ENCODE measurements at regions not wholly inside any gene's neighbourhood (a gene's known extent, or its start where the extent isn't known, plus 50 kb on each side); places are given as distances from the start of the nearest gene placed in this dataset.
"Not testable (repeated sequence)": the region's sequence is repeated elsewhere in the genome, so short reads cannot be mapped to it uniquely, and the experiment has no call there.

DNA sequence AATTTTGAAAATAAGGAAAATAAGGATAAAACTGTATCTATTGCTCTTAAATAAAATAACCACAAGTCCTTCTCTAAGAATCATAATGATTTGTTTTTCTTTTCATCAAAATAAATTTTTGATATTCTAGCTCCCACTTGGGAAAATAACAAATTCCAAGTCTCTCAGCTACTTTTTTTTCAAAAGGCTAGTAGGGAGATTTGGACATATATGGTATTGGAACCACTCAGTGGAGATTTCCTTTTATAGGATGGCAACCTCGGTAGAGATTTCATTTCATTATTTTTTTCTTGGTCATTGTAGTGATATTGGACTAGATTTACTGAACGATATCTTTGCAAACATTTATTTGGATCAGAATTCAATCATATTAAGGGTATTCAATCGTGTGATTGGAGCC lies 69.5 kb upstream of the PRKG1 start:
- 4 to 7% methylated on average over 3 of the region's 3 CpGs for WGBS, 2 donors
- DNase-seq (no peak), ATAC-seq (ENCODE audit: low FRiP score) (no peak)
- peak overlapping the region in 1 of 2 donors; percentile 99 for H3K27ac ChIP-seq (ENCODE audit: low read depth in 1 of 2, low read length in 2 of 2)
- no peaks in the 10 kb centered on the region for H3K9me3 ChIP-seq (ENCODE audit: control insufficient read depth, low read length)
- intact Hi-C loops (cut with DNase I) = loop anchor here (1.0 to 10.0 kb wide), 4 partner anchors 73 to 1208 kb away; no protein-coding TSS in a partner anchor
- no peaks in the 10 kb centered on the region for H3K36me3 ChIP-seq (ENCODE audit: control insufficient read depth in 1 of 2, insufficient read depth in 2 of 2, low read length in 1 of 2)
- H3K27me3 ChIP-seq (ENCODE audit: control insufficient read depth in 1 of 2, insufficient read depth in 2 of 2, low read length in 1 of 2) = no peaks in the 10 kb centered on the region
- H3K4me3 ChIP-seq (ENCODE audit: low read length in 2 of 2) = no peak overlapping the region
- peaks cover 9 to 12% of the 10 kb centered on the region in 2 donors for H3K4me1 ChIP-seq (ENCODE audit: control insufficient read depth in 1 of 2, insufficient read depth in 2 of 2, low read length in 2 of 2)

DNA sequence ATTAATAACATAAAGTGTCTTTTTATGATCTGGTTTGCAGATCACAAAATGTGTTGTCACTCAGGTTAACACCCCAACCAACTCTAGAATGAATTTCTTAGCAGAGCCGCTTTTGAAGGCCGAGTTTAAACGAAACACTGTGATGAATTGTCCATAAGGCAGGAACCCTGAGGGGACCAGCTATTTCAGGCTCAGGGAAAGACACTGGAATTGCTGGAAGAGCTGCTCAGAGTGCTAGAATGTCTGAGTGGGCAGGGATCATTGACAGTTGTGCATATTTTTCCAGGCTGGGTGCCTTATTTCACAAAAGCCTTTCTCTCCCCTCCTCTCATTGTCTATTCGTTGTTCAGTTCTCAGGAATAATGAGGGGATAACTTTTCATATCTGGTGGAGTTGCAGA lies 68.7 kb upstream of the PRKG1 start:
- Histone ChIP-seq H3K27ac (ENCODE audit: low read depth in 1 of 2, low read length in 2 of 2) (peak overlapping the region; percentile 89 to 99), H3K9me3 (ENCODE audit: control insufficient read depth, low read length) (no peaks in the 10 kb centered on the region), H3K4me3 (ENCODE audit: low read length in 2 of 2) (peak overlapping the region in 1 of 2 donors; percentile 18), H3K36me3 (ENCODE audit: control insufficient read depth in 1 of 2, insufficient read depth in 2 of 2, low read length in 1 of 2) (no peaks in the 10 kb centered on the region), H3K27me3 (ENCODE audit: control insufficient read depth in 1 of 2, insufficient read depth in 2 of 2, low read length in 1 of 2) (no peaks in the 10 kb centered on the region), H3K4me1 (ENCODE audit: control insufficient read depth in 1 of 2, insufficient read depth in 2 of 2, low read length in 2 of 2) (peaks cover 8 to 9% of the 10 kb centered on the region in 2 donors)
- WGBS, 2 donors = 19% methylated on average over 4 of the region's 4 CpGs
- ATAC-seq (ENCODE audit: low FRiP score) (no peak), DNase-seq (no peak)
- intact Hi-C loops (cut with DNase I) = loop anchor here in 1 of 2 donors (10.0 kb wide), 1 partner anchor 419 kb away; no protein-coding TSS in a partner anchor

DNA sequence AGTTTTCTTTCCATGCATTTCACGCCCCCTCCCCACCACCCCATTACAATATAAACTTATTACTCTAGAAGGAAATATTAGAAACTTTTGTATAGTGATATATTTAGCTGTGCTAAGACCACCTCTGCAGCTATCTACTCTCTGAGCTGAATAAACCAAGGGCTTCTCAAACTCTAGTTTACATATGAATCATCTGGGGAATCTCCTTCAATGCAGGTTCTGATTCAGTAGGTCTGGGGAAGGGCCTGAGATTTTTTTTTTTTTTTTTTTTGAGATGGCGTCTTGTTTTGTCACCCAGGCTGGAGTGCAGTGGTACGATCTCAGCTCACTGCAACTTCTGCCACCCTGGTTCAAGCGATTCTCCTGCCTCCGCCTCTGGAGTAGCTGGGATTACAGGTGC lies 67.6 kb upstream of the PRKG1 start:
- intact Hi-C loops (cut with DNase I) = loop anchor here in 1 of 2 donors (10.0 kb wide), 1 partner anchor 418 kb away; no protein-coding TSS in a partner anchor
- ATAC-seq (ENCODE audit: low FRiP score) (no peak), DNase-seq (no peak)
- Histone ChIP-seq H3K27me3 (ENCODE audit: control insufficient read depth in 1 of 2, insufficient read depth in 2 of 2, low read length in 1 of 2) (no peaks in the 10 kb centered on the region), H3K27ac (ENCODE audit: low read depth in 1 of 2, low read length in 2 of 2) (peak overlapping the region in 1 of 2 donors; percentile 99), H3K4me3 (ENCODE audit: low read length in 2 of 2) (no peak overlapping the region), H3K9me3 (ENCODE audit: control insufficient read depth, low read length) (no peaks in the 10 kb centered on the region), H3K4me1 (ENCODE audit: control insufficient read depth in 1 of 2, insufficient read depth in 2 of 2, low read length in 2 of 2) (peaks cover 8 to 10% of the 10 kb centered on the region in 2 donors), H3K36me3 (ENCODE audit: control insufficient read depth in 1 of 2, insufficient read depth in 2 of 2, low read length in 1 of 2) (no peaks in the 10 kb centered on the region)
- WGBS, 2 donors = 92 to 95% methylated on average over 5 of the region's 5 CpGs

DNA sequence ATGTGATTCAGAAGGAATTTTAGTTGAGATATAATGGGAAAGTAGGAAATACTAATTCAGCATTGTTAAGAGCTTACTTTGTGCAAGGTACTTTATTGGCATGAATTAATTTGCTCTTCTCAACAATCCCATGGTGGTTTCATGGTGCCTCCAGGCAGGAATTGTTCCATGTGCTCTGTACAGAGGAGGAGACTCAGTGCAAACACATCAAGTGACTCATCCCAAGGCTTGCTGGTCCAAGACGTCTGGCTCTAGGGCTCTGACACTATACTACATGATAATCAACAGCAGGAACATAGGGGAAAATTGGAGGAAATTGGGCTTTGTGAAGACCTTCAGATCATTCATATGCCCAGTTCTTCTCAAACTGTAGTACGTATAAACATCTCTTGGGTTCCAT lies 66.5 kb upstream of the PRKG1 start:
- H3K4me1 ChIP-seq (ENCODE audit: control insufficient read depth in 1 of 2, insufficient read depth in 2 of 2, low read length in 2 of 2) = peaks cover 9 to 10% of the 10 kb centered on the region in 2 donors
- 54% methylated on average over 2 of the region's 2 CpGs for WGBS, 2 donors
- no peak for ATAC-seq (ENCODE audit: low FRiP score)
- no peak for DNase-seq
- no peaks in the 10 kb centered on the region for H3K27me3 ChIP-seq (ENCODE audit: control insufficient read depth in 1 of 2, insufficient read depth in 2 of 2, low read length in 1 of 2)
- H3K4me3 ChIP-seq (ENCODE audit: low read length in 2 of 2) = no peak overlapping the region
- H3K27ac ChIP-seq (ENCODE audit: low read depth in 1 of 2, low read length in 2 of 2) = no peak overlapping the region
- intact Hi-C loops (cut with DNase I) = loop anchor here in 1 of 2 donors (10.0 kb wide), 1 partner anchor 417 kb away; no protein-coding TSS in a partner anchor
- no peaks in the 10 kb centered on the region for H3K9me3 ChIP-seq (ENCODE audit: control insufficient read depth, low read length)
- no peaks in the 10 kb centered on the region for H3K36me3 ChIP-seq (ENCODE audit: control insufficient read depth in 1 of 2, insufficient read depth in 2 of 2, low read length in 1 of 2)

DNA sequence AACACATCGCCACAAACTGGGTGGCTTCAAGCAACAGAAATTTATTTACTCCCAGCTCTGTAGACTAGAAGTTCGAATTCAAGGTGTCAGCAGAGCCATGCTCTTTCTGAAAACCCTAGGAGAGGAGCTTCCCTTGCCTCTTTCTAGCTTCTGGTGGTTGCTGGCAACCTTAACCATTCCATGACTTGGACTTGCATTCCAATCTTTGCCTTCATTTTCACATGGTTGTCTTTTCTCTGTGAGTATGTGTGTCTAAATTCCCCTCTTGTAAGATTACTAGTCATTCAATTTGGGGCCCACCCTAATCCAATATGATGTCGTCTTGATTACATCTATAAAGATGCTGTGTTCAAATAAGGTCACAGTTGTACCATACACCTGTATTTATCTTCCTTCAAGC lies 65.9 kb upstream of the PRKG1 start:
- WGBS, 2 donors = 96 to 97% methylated on average over 3 of the region's 3 CpGs
- Histone ChIP-seq H3K4me3 (ENCODE audit: low read length in 2 of 2) (no peak overlapping the region), H3K4me1 (ENCODE audit: control insufficient read depth in 1 of 2, insufficient read depth in 2 of 2, low read length in 2 of 2) (peaks cover 9 to 10% of the 10 kb centered on the region in 2 donors), H3K27me3 (ENCODE audit: control insufficient read depth in 1 of 2, insufficient read depth in 2 of 2, low read length in 1 of 2) (no peaks in the 10 kb centered on the region), H3K9me3 (ENCODE audit: control insufficient read depth, low read length) (no peaks in the 10 kb centered on the region), H3K36me3 (ENCODE audit: control insufficient read depth in 1 of 2, insufficient read depth in 2 of 2, low read length in 1 of 2) (no peaks in the 10 kb centered on the region), H3K27ac (ENCODE audit: low read depth in 1 of 2, low read length in 2 of 2) (peak overlapping the region in 1 of 2 donors; percentile 28)
- ATAC-seq (ENCODE audit: low FRiP score) (no peak), DNase-seq (no peak)
- intact Hi-C loops (cut with DNase I) = loop anchor here in 1 of 2 donors (10.0 kb wide), 1 partner anchor 416 kb away; no protein-coding TSS in a partner anchor

DNA sequence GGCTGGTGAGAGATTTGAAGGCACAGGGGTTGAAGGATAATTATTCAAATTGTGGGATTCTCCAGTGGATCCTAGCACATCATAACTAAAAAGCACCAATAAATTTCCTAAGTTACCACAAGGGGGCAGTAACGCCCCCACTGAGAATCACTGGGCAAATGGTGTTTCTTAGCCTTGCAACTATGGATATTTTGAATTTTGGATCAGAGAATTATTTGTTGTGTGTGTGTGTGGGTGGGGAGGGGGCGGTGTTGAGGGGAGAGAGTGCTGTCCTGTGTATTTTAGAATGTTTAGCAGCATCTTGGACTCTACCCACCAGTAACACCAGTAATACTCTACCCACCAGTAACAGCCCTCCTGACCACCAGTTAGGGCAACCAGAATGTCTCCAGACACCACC lies 63.3 kb upstream of the PRKG1 start:
- Histone ChIP-seq H3K36me3 (ENCODE audit: control insufficient read depth in 1 of 2, insufficient read depth in 2 of 2, low read length in 1 of 2) (no peaks in the 10 kb centered on the region), H3K27me3 (ENCODE audit: control insufficient read depth in 1 of 2, insufficient read depth in 2 of 2, low read length in 1 of 2) (no peaks in the 10 kb centered on the region), H3K9me3 (ENCODE audit: control insufficient read depth, low read length) (no peaks in the 10 kb centered on the region), H3K27ac (ENCODE audit: low read depth in 1 of 2, low read length in 2 of 2) (no peak overlapping the region), H3K4me1 (ENCODE audit: control insufficient read depth in 1 of 2, insufficient read depth in 2 of 2, low read length in 2 of 2) (peaks cover 11 to 19% of the 10 kb centered on the region in 2 donors), H3K4me3 (ENCODE audit: low read length in 2 of 2) (no peak overlapping the region)
- DNase-seq (no peak), ATAC-seq (ENCODE audit: low FRiP score) (no peak)
- WGBS, 2 donors = 24 to 38% methylated on average over 2 of the region's 2 CpGs
- intact Hi-C loops (cut with DNase I) = loop anchor here (5.0 to 10.0 kb wide), 3 partner anchors 36 to 64 kb away; partner anchors contain the start of gene PRKG1 (in 1 of the 2)

DNA sequence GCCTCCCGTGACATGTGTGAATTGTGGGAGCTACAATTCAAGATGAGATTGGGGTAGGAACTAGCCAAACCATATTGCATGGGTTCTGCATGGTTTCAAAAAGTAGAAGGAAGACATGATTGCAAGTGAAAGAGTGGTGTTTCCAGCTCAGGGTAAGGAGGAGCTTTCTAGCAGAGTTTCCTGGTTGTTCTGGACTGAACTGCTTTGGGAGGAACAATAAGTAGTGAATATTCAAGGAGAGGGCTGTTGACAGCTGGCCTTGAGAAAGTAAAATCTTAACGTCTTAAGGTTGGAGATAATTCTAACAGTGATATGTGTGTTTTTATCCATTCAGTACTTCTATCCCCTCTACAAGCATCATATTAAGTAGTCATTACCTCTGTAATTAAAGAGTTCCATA lies 62.2 kb upstream of the PRKG1 start:
- H3K27me3 ChIP-seq (ENCODE audit: control insufficient read depth in 1 of 2, insufficient read depth in 2 of 2, low read length in 1 of 2) = no peaks in the 10 kb centered on the region
- intact Hi-C loops (cut with DNase I) = loop anchor here (5.0 to 10.0 kb wide), 3 partner anchors 35 to 63 kb away; partner anchors contain the start of gene PRKG1 (in 1 of the 2)
- ATAC-seq (ENCODE audit: low FRiP score) = no peak
- no peaks in the 10 kb centered on the region for H3K9me3 ChIP-seq (ENCODE audit: control insufficient read depth, low read length)
- H3K4me3 ChIP-seq (ENCODE audit: low read length in 2 of 2) = no peak overlapping the region
- H3K4me1 ChIP-seq (ENCODE audit: control insufficient read depth in 1 of 2, insufficient read depth in 2 of 2, low read length in 2 of 2) = peaks cover 11 to 21% of the 10 kb centered on the region in 2 donors
- no peak overlapping the region for H3K27ac ChIP-seq (ENCODE audit: low read depth in 1 of 2, low read length in 2 of 2)
- WGBS, 2 donors = 71 to 78% methylated on average over 2 of the region's 2 CpGs
- no peak for DNase-seq
- no peaks in the 10 kb centered on the region for H3K36me3 ChIP-seq (ENCODE audit: control insufficient read depth in 1 of 2, insufficient read depth in 2 of 2, low read length in 1 of 2)

DNA sequence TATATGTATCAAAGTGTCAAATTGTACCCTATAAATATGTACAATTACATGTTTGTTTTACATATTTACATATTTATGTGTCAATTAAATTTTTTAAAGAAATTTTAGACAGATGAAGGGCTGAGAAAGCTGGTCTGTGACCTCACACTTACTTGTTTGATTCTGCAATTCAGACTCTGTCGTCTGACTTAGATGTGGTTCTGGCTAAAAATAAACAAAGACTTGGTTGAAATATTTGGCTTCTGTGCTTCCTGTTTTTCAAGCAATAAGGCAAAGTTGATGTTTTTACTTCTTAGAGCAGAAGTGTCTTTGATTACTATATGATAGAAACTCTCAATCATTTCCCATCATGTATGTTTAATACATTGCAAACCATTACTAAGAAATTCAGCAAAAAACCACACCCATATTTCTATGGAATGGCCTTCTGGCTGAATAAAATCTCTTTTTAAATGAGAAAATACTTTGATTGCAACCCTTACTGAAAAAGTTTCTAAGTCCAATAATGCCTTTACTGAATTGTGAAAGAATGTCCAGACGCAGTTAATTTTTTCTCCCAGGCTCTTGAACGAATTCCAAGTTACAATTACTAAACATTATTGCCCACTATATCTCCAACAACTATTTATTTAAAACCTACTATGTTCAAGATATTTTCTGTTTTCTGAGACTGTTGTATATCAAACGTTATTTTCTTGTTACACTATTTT lies 59.5 kb upstream of the PRKG1 start:
- 2 to 5% methylated on average over 4 of the region's 4 CpGs for whole genome bisulfite sequencing, 2 donors
- Histone ChIP-seq H3K9me3 (ENCODE audit: control insufficient read depth, low read length) (no peaks in the 10 kb centered on the region), H3K4me1 (ENCODE audit: control insufficient read depth in 1 of 2, insufficient read depth in 2 of 2, low read length in 2 of 2) (peaks cover 7 to 16% of the 10 kb centered on the region in 2 donors), H3K27ac (ENCODE audit: low read depth in 1 of 2, low read length in 2 of 2) (peak overlapping the region in 1 of 2 donors; percentile 78), H3K27me3 (ENCODE audit: control insufficient read depth in 1 of 2, insufficient read depth in 2 of 2, low read length in 1 of 2) (no peaks in the 10 kb centered on the region), H3K4me3 (ENCODE audit: low read length in 2 of 2) (no peak overlapping the region), H3K36me3 (ENCODE audit: control insufficient read depth in 1 of 2, insufficient read depth in 2 of 2, low read length in 1 of 2) (no peaks in the 10 kb centered on the region)
- DNase-seq (no peak), ATAC-seq (ENCODE audit: low FRiP score) (no peak)
- intact Hi-C loops (cut with DNase I) = loop anchor here (5.0 to 10.0 kb wide), 3 partner anchors 32 to 60 kb away; partner anchors contain the start of gene PRKG1 (in 1 of the 2)

DNA sequence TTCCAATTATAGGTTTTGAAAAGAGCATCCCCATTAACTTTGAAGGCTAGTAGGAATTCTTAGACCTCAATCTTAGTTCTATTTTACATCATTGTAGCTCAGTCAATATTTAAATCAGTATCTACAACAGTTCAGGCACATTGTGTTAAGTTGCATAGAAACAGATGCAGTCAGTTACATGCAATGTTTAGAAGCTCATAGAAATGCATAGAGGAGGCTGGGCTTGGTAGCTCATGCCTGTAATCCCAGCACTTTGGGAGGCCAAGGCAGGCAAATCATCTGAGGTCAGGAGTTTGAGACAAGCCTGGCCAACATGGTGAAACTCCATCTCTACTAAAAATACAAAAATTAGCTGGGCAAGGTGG lies 58.9 kb upstream of the PRKG1 start:
- H3K27me3 ChIP-seq (ENCODE audit: control insufficient read depth in 1 of 2, insufficient read depth in 2 of 2, low read length in 1 of 2); ATAC-seq (ENCODE audit: low FRiP score); DNase-seq; H3K36me3 ChIP-seq (ENCODE audit: control insufficient read depth in 1 of 2, insufficient read depth in 2 of 2, low read length in 1 of 2); H3K9me3 ChIP-seq (ENCODE audit: control insufficient read depth, low read length); H3K4me3 ChIP-seq (ENCODE audit: low read length in 2 of 2): not testable (repeated sequence)
- peak overlapping the region; percentile 29 to 86 for H3K27ac ChIP-seq (ENCODE audit: low read depth in 1 of 2, low read length in 2 of 2)
- peaks cover 7 to 16% of the 10 kb centered on the region in 2 donors for H3K4me1 ChIP-seq (ENCODE audit: control insufficient read depth in 1 of 2, insufficient read depth in 2 of 2, low read length in 2 of 2)
- intact Hi-C loops (cut with DNase I) = loop anchor here in 1 of 2 donors (10.0 kb wide), 1 partner anchor 59 kb away; the partner anchor contains the start of gene PRKG1
